Posterior vena cava (tissue), 2 donors: ENCODE measurements at regions not wholly inside any gene's neighbourhood (a gene's known extent, or its start where the extent isn't known, plus 50 kb on each side); places are given as distances from the start of the nearest gene placed in this dataset.
"Not testable (repeated sequence)": the region's sequence is repeated elsewhere in the genome, so short reads cannot be mapped to it uniquely, and the experiment has no call there.

Source experiments
- DNase-seq: peaks from one replicate; pipeline ENCODE4 v3.0.0-alpha.2; 2020; ENCODE audit warnings: low spot score
- intact Hi-C, 2 donors: fragments of 100-400 bp; cut with DNase I; formaldehyde crosslinking; loops; one replicate each; pipeline versions ENCODE4 v1.14.1 to v1.14.2; 2022 to 2023
- donor health status: DM: yes; HTN: yes; CAD: no.
- donor health status: DM: yes; HTN: yes; CAD: no.

DNA sequence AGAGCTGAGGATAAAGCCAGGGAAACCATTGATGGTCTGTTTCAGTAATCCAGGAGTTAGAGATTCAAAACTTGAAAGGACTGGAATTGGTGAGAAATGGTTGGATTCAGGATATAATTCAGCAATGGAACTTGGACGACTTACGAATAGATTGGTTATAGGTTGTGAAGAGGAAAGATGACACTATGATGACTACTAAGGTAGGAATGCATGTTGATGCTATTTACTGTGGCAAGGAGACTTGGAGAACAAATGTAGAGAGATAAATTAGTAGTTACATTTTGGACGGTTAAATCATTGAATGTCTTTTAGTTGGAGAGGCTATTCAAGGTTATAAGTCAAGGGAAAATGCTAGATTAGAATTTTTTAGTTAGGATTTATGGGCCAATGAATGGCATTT is 365.4 kb upstream of the TECRL start:
- DNase-seq: no peak
- intact Hi-C loops: no loop called here

DNA sequence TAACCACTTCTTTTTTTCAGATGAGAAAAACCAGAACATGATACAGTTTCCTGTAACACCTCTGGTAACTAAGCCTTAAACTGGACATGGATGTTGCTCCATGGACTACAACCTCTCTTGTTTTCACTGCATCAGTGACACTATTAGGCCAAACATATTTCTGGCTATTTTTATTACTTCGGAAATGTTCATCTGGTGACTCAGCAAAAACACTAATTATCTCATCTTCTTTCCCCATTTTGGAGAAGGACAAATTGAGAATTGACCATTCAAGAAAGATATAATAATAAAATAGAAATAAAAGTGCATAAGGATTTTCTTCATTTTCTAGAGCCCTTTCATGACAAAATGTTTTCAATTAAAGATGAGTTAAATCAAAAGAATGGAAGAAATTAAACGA is 361.9 kb upstream of the TECRL start:
- intact Hi-C loops: no loop called here
- DNase-seq: no peak

DNA sequence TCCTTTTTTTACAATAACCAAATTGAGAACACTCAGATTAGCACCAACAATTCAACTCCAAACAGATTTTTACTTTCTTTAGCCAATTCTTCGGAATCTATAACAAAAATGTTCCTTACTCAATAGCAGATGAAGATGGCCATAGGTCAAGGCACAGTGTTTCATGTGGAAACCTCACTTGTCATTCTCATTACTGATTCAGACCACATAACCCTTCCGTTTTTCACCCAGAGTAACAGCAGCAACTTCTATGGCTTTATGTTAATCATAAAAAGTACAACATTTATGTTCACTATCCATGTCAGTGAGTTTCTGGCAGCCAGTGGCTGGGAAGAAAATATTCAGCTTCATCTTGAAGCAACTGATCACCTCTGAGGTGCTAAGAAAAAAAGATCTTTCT is 358.3 kb upstream of the TECRL start:
- no peak for DNase-seq
- intact Hi-C loops: no loop called here

DNA sequence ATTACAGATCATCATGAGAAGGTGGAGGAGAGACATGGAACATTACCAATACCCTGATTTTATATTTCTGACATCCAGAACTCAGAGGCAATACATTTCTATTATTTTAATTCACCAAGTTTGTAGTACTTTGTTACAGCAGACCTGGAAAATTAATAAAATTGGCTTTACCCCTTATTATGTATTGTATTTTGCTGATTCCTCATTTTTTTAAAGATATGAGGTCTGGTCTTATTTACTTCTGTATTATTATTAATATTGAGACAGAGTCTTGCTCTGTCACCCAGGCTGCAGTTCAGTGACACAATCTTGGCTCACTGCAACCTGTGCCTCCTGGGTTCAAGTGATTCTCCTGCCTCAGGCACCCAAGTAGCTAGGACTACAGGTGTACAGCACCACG is 357.3 kb upstream of the TECRL start:
- intact Hi-C loops: no loop called here
- DNase-seq: no peak

DNA sequence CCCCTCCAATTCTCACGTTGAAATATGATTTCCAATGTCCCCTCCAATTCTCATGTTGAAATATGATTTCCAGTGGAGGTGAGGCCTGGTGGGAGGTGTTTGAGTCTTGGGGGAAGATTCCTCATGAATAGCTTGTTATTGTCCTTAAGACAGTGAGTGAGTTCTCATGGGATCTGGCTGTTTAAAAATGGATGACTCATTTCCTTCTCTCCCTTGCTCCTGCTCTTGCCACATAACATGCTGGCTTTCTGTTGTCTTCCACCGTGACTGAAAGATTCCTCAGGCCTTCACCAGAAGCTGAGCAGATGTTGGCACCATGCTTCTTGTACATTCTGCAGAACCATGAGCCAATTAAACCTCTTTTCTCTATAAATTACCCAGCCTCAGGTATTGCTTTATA is 346.8 kb upstream of the TECRL start:
- DNase-seq: no peak
- intact Hi-C loops: no loop called here

DNA sequence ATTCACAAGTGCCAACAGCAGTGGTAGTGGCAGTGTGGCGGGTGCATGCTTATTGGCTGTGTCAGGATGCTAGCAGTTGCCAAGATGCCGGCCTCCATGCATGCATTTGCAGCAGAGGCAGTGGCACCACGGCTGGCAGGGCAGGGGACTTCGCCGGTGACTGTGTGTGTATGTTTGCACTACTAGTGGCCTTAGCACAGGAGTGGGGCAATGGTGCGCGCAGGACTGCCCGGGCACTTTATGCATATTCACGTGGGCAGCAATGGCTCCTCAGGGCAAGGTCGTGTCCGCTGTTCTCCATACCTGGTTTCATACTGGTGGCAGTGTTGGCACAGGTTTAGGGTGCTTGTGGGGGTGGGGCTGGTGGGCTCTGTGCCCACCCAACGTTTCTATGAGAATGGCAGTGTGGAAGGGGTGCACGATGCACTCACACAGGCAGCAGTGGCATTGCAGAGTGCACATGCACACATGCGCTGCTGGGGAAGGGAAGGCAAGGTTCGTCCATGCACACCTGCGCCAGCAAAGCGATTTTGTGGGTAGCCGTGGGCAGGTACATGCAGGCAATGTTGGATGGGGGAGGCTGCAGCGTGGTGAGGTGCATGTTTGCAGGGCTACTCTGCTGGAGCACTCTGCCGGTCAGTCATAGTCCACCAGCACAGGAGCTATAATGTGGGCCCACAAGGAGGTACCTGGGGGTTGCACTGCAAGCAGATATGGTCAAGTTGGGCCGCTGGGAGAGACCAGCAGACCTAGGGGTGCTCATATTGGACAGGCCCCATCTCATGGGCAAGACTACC is 338.9 kb upstream of the TECRL start:
- intact Hi-C loops: no loop called here
- DNase-seq: peak; percentile 78

DNA sequence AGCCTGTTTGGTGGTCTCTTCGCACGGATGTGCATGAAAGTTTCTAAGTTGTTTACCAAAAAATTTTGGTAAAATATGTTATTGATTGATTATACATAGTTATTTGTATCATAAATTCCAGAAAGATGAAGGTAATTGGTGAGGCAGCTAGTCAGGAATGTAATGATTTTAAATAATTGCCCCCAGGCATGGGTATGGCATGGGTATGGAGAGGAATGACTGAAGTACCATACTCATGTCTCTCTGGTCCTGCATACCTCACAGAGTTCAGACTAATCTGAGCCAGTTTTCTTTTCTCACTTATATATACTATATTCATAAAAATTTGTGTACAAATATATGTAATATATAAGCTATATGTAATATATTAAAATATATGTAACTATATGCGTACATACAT is 329.0 kb upstream of the TECRL start:
- intact Hi-C loops: loop anchor here in 1 of 2 donors (5.0 kb wide), 1 partner anchor 364 kb away; no protein-coding TSS in a partner anchor
- no peak for DNase-seq

DNA sequence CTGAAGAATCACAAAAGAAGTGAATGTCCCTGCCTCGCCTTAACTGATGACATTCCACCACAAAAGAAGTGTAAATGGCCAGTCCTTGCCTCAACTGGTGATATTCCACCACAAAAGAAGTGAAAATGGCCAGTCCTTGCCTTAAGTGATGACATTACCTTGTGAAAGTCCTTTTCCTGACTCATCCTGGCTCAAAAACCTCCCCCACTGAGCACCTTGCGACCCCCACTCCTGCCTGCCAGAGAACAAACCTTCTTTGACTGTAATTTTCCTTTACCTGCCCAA is 328.5 kb upstream of the TECRL start:
- not testable (repeated sequence) for DNase-seq
- intact Hi-C loops: loop anchor here in 1 of 2 donors (5.0 kb wide), 1 partner anchor 365 kb away; no protein-coding TSS in a partner anchor

DNA sequence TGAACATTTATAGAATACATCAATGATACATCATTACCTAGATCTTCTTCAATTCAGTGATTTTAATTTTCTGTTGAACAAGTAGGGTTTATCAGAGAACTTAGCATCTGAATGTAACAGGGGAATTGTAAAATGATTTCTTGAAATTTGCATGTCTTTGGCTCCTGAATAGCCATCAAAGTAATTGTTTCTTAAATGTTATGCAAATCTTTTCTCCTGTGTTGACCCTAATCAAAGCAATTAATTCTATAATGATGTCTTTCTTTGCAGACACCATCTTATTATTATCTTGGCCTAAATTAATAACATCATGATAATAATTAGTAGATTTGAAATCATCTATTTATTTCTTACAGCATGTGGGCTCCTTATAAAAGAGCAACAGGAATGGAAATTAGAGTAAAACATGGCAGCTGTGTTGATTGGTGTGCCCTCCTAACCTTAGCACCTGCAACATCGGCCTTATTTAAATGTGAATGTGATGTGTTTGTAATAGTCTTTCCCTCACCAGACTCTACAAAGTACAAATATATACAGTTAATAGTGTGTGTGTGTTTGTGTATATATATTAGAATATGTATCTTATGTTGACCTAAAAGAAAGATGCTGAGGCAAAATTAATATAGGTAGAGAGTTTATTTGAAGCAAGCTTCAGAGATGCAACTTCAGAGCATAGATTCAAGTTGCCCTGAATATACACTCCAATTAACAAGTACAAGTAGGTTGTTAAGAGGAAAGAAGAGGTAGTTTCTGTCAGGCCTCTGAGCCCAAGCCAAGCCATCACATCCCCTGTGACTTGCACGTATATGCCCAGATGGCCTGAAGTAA is 328.0 kb upstream of the TECRL start:
- no peak for DNase-seq

DNA sequence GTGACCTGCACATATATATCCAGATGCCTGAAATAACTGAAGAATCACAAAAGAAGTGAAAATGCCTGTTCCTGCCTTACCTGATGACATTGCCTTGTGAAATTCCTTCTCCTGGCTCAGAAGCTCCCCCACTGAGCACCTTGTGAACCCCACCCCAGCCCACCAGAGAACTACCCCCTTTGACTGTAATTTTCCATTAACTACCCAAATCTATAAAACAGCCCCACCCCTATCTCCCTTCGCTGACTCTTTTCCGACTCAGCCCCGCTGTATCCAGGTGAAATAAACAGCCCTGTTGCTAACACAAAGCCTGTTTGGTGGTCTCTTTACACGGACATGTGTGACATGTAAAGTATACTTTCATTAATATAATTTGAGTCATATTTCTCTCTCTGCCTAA is 320.3 kb upstream of the TECRL start:
- intact Hi-C loops: no loop called here
- DNase-seq: no peak

More for the DNA sequence above, 328.0 kb upstream of the TECRL start:
- intact Hi-C loops: loop anchor here in 1 of 2 donors (5.0 kb wide), 1 partner anchor 365 kb away; no protein-coding TSS in a partner anchor

DNA sequence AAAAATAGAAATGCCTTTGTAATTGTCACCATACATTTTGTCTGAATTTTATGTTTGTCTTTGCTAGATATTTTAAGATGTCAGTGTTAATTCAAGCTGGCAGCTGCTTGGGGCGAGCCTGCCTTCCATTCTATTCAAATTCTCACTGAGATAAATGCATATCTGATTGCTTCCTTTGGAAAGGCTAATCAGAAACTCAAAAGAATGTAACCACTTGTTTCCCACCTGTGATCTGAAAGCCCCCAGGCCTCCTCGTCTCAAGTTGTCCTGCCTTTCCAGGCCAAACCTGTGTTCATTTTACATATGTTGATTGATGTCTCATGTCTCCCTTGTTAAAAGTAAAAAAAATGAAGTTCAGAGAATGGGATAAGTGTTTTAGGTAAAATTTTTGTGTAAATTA is 318.7 kb upstream of the TECRL start:
- intact Hi-C loops: no loop called here
- DNase-seq: no peak

DNA sequence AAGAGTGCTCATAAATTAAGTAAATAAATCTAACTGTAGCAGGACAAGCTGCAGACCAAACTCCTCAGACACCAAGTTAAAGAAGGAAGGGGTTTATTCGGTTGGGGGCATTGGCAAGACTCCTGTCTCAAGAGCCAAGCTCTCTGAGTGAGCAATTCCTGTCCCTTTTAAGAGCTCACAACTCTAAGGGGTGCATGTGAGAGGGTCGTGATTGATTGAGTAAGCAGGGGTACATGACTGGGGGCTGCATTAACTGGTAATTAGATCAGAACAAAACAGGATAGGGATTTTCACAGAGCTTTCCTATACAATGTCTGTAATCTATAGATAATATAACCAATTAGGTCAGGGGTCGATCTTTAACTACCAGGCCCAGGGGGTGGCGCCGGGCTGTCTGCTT is 318.1 kb upstream of the TECRL start:
- intact Hi-C loops, DNase-seq: not testable (repeated sequence)

DNA sequence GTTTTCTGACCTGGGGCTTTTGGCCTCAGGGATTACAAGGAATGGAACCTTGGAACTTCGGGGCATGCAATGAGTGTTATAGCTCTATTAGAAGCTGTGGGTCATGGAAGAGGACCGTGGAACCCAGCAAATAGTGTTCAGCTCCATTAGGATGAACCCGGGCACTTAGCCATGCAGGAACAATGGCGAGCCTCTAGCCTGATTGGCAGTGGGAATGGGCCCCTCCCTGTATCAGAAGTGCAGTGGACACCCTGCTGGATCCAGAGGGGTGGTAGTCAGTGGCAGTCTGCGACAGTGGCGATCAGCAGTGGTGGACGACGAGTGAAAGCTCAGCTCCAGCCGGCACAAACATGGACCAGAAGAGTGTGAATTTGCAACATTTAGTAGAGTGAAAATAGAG is 315.4 kb upstream of the TECRL start:
- peak; percentile 70 for DNase-seq
- intact Hi-C loops: no loop called here

DNA sequence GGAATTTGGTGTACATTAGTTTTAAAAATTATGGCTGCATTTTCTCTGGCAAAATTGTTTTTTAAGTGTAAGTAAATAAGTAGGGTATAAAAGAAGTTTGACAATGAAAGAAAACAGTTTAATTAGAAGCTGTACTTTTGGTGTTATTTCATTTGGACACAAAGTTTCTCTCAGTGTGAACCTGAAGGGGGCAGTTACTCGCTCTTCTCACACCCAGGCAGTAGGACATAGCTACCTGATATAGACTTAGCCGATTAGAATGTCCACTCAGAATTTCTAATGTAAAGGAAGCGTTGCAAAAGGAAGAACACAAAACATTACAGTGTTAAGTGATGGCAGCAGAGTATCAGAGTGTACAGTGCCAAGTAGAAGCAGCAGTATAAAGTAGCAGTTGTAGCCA is 311.9 kb upstream of the TECRL start:
- DNase-seq: no peak
- intact Hi-C loops: no loop called here

DNA sequence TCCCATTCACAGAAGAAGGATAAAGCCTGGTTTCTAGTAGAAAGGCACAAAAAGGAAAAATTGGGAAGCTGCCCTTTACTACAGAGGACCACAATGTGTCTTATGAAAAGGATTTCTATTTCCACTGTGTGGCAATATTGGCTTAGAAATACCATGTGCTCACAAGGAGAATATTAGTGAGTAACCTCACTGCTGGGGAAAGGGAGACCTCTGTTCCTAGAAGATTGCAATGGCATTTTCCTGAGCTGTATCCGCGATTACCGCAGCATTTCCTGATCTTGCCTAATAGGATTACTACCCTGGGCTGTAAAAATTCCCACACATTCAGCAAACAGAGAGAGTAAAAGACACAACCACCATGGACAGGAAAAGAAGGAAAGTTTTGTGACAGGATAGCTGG is 308.8 kb upstream of the TECRL start:
- intact Hi-C loops: no loop called here

DNA sequence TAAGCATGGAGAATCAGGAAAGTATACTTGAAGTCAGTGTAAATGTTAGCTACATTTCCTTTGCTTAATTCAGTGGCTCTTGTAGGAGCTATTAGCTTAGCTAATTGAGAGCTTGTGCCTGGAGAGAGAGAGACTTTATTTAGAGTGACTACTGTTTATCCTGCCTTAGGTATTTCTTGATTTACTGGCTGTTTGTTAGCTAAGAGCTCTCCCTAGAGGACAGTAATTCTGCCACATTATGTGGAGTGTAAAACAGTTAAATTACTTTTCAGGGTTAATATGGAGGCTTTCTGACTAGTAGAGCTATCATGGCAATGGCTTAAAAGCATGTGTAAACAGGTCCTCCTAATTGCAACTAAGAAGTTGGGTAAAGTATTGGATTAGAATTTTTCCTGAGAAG is 306.5 kb upstream of the TECRL start:
- DNase-seq: no peak
- intact Hi-C loops: no loop called here

More for the DNA sequence above, 308.8 kb upstream of the TECRL start:
- no peak for DNase-seq

DNA sequence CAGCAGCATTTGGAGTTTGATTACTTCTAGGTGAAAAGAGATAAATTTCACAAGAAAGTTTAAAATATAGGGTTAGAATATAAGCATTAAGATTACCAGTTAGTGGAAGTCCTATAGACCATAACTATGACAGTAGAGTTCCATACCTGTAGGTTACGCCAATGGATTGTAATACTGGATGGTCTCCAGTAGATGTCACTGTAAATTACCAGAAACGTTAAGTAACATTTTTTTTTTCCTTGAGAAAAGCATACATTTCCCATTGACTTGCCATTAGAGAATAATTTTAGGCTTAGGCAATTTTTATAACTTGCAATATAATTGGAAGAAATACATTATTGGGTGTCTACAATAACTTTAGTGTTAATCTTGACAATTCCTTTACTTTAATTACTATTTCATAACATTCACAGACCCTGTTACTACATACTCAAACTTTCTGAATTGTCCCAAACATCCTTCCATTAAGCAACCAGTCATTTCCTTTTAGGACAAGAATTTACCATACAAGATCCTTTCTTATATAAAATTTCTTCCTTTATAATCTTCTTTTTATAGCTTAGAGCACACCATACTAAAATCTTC is 304.1 kb upstream of the TECRL start:
- intact Hi-C loops: no loop called here
- DNase-seq: no peak

DNA sequence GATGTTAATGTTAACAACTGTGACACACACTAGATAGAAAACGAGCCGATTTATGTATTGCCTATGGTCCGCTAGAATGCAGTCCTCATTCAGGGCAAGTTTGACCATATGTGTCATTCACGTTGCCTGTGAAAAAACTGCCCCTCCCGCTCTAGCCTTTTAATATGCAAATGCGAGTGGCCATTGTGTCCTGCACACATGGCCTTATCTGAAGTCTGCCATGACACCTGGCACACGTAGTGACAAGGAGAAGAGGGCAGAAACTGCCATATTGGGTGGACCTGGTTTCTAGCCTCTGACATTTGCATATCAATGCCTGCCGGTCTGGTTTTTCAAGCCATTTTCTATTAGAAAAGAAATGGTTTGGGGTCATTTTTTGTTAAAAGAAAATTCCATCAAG is 303.3 kb upstream of the TECRL start:
- DNase-seq: no peak
- intact Hi-C loops: no loop called here

DNA sequence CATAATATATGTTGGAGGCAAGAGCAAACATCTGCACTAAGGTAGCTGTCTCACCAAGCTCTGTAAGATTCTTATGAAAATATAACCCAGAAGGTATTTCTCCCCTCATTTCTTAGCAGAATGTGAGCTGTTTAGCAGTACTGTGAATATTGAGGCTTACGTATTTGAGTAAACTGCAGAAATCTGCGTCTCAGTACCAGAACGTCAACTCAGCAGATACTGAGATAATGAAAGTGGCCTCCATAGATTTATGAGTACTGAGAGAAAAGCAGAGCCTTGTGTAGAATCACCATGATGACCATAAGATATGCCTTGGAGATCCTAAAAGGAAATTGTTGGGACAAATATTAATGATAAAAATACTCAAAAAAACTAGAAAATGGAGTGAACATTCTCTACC is 296.7 kb upstream of the TECRL start:
- intact Hi-C loops: no loop called here
- no peak for DNase-seq

DNA sequence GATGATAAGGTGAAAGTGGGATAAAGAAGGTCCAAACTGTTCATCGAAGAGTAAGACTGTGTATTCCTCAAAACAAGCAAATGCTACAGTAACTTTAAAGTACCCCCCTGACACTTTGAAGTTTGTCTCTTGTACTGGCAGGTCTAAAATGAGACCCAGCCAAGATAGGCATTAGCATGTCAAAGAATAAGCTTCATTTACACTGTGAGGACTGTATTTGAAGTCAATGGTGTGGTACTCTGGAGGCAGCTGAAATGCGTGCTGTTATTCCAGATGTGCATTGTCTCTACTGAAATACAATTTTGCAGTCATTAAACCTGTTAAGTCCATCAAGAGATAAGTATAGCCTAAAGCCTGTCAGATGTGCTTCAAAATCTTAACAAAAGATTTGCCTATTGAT is 288.9 kb upstream of the TECRL start:
- no peak for DNase-seq
- intact Hi-C loops: no loop called here

DNA sequence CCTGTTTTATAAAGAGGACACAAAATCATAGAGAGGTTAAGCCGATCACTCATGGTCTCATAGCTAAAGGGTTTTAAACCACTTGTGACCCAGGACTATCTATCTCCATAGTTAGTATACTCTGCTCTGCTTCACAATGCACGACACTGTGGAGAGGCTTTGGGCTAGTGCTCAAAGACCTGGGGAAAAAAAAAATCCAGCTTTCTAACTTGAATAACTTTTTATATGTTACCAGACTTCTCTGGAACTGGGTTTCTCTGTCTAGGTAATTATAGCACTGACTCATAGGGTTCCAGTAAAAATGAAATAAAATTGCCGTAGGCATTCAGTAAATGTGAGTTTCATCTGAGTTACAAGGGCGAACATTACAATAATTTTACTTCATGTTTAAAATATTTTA is 273.7 kb upstream of the TECRL start:
- intact Hi-C loops: no loop called here
- DNase-seq: no peak
